Lower leg skin (tissue), 3 donors: ENCODE measurements at regions not wholly inside any gene's neighbourhood (a gene's known extent, or its start where the extent isn't known, plus 50 kb on each side); places are given as distances from the start of the nearest gene placed in this dataset.

ENCODE experiments used
- CTCF ChIP-seq, 3 donors: fragments of 450-650 bp; IDR thresholded peaks; one replicate each; pipeline ENCODE4 v1.5.1; 2016; ENCODE audit warnings: antibody characterized with exemption in 3 of 3, mild to moderate bottlenecking in 3 of 3, moderate library complexity in 2 of 3
- POLR2A ChIP-seq, 2 donors: fragments of 450-650 bp; IDR thresholded peaks; one replicate each; pipeline ENCODE4 v1.6.1; 2016 to 2017; ENCODE audit warnings: antibody characterized with exemption in 2 of 2, mild to moderate bottlenecking in 1 of 2, moderate library complexity in 1 of 2

- TF ChIP-seq CTCF (IDR thresholded peaks at IDR 0.05): no peak
- no peak for TF ChIP-seq POLR2A (IDR thresholded peaks at IDR 0.05)
Measured at GRCh38 chr6:15960740-15961634, 167.9 kb upstream of the MYLIP start.
